ENCODE measurements at regions not wholly inside any gene's neighbourhood (a gene's known extent, or its start where the extent isn't known, plus 50 kb on each side); places are given as distances from the start of the nearest gene placed in this dataset.

- H3K27me3 ChIP-seq (ENCODE audit: control insufficient read depth in 5 of 5, insufficient read depth in 4 of 5, low read length in 5 of 5) = no peaks in the 10 kb centered on the region
- H3K9me3 ChIP-seq (ENCODE audit: control insufficient read depth in 5 of 5, low read length in 5 of 5) = no peaks in the 10 kb centered on the region
- no peaks in the 10 kb centered on the region for H3K4me1 ChIP-seq (ENCODE audit: control insufficient read depth in 5 of 5, insufficient read depth in 5 of 5, low read length in 5 of 5)
- H3K27ac ChIP-seq (ENCODE audit: low read depth, low read length) = no peak overlapping the region
- H3K9ac ChIP-seq (ENCODE audit: low read length in 5 of 5) = no peak overlapping the region
- no peaks in the 10 kb centered on the region for H3K36me3 ChIP-seq (ENCODE audit: control insufficient read depth in 5 of 5, insufficient read depth in 5 of 5, low read length in 5 of 5)
- no peak overlapping the region for H3K4me3 ChIP-seq (ENCODE audit: low read depth in 1 of 5, low read length in 5 of 5)
These were observed 930.8 kb downstream of the BCL11B start for GRCh38 chr14:98341211-98341610.

GRCh38 chr14:98345161-98345560, 926.8 kb downstream of the BCL11B start:
- H3K9me3 ChIP-seq (ENCODE audit: control insufficient read depth in 5 of 5, low read length in 5 of 5) = no peaks in the 10 kb centered on the region
- H3K4me3 ChIP-seq (ENCODE audit: low read depth in 1 of 5, low read length in 5 of 5) = no peak overlapping the region
- no peaks in the 10 kb centered on the region for H3K36me3 ChIP-seq (ENCODE audit: control insufficient read depth in 5 of 5, insufficient read depth in 5 of 5, low read length in 5 of 5)
- H3K9ac ChIP-seq (ENCODE audit: low read length in 5 of 5) = no peak overlapping the region
- H3K4me1 ChIP-seq (ENCODE audit: control insufficient read depth in 5 of 5, insufficient read depth in 5 of 5, low read length in 5 of 5) = no peaks in the 10 kb centered on the region
- no peak overlapping the region for H3K27ac ChIP-seq (ENCODE audit: low read depth, low read length)
- peaks cover 0 to 3% (median 0%) of the 10 kb centered on the region in 5 donors for H3K27me3 ChIP-seq (ENCODE audit: control insufficient read depth in 5 of 5, insufficient read depth in 4 of 5, low read length in 5 of 5)

GRCh38 chr14:98347686-98348085, 924.3 kb downstream of the BCL11B start:
- Histone ChIP-seq H3K4me1 (ENCODE audit: control insufficient read depth in 5 of 5, insufficient read depth in 5 of 5, low read length in 5 of 5) (no peaks in the 10 kb centered on the region), H3K36me3 (ENCODE audit: control insufficient read depth in 5 of 5, insufficient read depth in 5 of 5, low read length in 5 of 5) (no peaks in the 10 kb centered on the region)

GRCh38 chr14:98348505-98348904, 923.5 kb downstream of the BCL11B start:
- Histone ChIP-seq H3K4me1 (ENCODE audit: control insufficient read depth in 5 of 5, insufficient read depth in 5 of 5, low read length in 5 of 5) (no peaks in the 10 kb centered on the region), H3K9me3 (ENCODE audit: control insufficient read depth in 5 of 5, low read length in 5 of 5) (no peaks in the 10 kb centered on the region), H3K27ac (ENCODE audit: low read depth, low read length) (no peak overlapping the region), H3K27me3 (ENCODE audit: control insufficient read depth in 5 of 5, insufficient read depth in 4 of 5, low read length in 5 of 5) (peaks cover 0 to 3% (median 0%) of the 10 kb centered on the region in 5 donors), H3K36me3 (ENCODE audit: control insufficient read depth in 5 of 5, insufficient read depth in 5 of 5, low read length in 5 of 5) (no peaks in the 10 kb centered on the region), H3K9ac (ENCODE audit: low read length in 5 of 5) (no peak overlapping the region), H3K4me3 (ENCODE audit: low read depth in 1 of 5, low read length in 5 of 5) (no peak overlapping the region)

More at GRCh38 chr14:98347686-98348085, 924.3 kb downstream of the BCL11B start:
- no peak overlapping the region for H3K27ac ChIP-seq (ENCODE audit: low read depth, low read length)
- no peak overlapping the region for H3K4me3 ChIP-seq (ENCODE audit: low read depth in 1 of 5, low read length in 5 of 5)
- peaks cover 0 to 3% (median 0%) of the 10 kb centered on the region in 5 donors for H3K27me3 ChIP-seq (ENCODE audit: control insufficient read depth in 5 of 5, insufficient read depth in 4 of 5, low read length in 5 of 5)
- no peak overlapping the region for H3K9ac ChIP-seq (ENCODE audit: low read length in 5 of 5)
- H3K9me3 ChIP-seq (ENCODE audit: control insufficient read depth in 5 of 5, low read length in 5 of 5) = no peaks in the 10 kb centered on the region

GRCh38 chr14:98350213-98350612, 921.8 kb downstream of the BCL11B start:
- Histone ChIP-seq H3K36me3 (ENCODE audit: control insufficient read depth in 5 of 5, insufficient read depth in 5 of 5, low read length in 5 of 5) (no peaks in the 10 kb centered on the region), H3K9me3 (ENCODE audit: control insufficient read depth in 5 of 5, low read length in 5 of 5) (no peaks in the 10 kb centered on the region), H3K27ac (ENCODE audit: low read depth, low read length) (no peak overlapping the region), H3K27me3 (ENCODE audit: control insufficient read depth in 5 of 5, insufficient read depth in 4 of 5, low read length in 5 of 5) (peaks cover 0 to 3% (median 0%) of the 10 kb centered on the region in 5 donors), H3K9ac (ENCODE audit: low read length in 5 of 5) (no peak overlapping the region), H3K4me3 (ENCODE audit: low read depth in 1 of 5, low read length in 5 of 5) (no peak overlapping the region), H3K4me1 (ENCODE audit: control insufficient read depth in 5 of 5, insufficient read depth in 5 of 5, low read length in 5 of 5) (no peaks in the 10 kb centered on the region)

GRCh38 chr14:98364961-98365360, 907.0 kb downstream of the BCL11B start:
- no peak overlapping the region for H3K27ac ChIP-seq (ENCODE audit: low read depth, low read length)
- H3K4me1 ChIP-seq (ENCODE audit: control insufficient read depth in 5 of 5, insufficient read depth in 5 of 5, low read length in 5 of 5) = no peaks in the 10 kb centered on the region
- H3K36me3 ChIP-seq (ENCODE audit: control insufficient read depth in 5 of 5, insufficient read depth in 5 of 5, low read length in 5 of 5) = no peaks in the 10 kb centered on the region
- H3K9me3 ChIP-seq (ENCODE audit: control insufficient read depth in 5 of 5, low read length in 5 of 5) = no peaks in the 10 kb centered on the region
- no peaks in the 10 kb centered on the region for H3K27me3 ChIP-seq (ENCODE audit: control insufficient read depth in 5 of 5, insufficient read depth in 4 of 5, low read length in 5 of 5)
- H3K4me3 ChIP-seq (ENCODE audit: low read depth in 1 of 5, low read length in 5 of 5) = no peak overlapping the region
- no peak overlapping the region for H3K9ac ChIP-seq (ENCODE audit: low read length in 5 of 5)

GRCh38 chr14:98366429-98366828, 905.6 kb downstream of the BCL11B start:
- Histone ChIP-seq H3K9me3 (ENCODE audit: control insufficient read depth in 5 of 5, low read length in 5 of 5) (no peaks in the 10 kb centered on the region), H3K27ac (ENCODE audit: low read depth, low read length) (no peak overlapping the region), H3K4me1 (ENCODE audit: control insufficient read depth in 5 of 5, insufficient read depth in 5 of 5, low read length in 5 of 5) (peaks cover 0 to 13% (median 11%) of the 10 kb centered on the region in 5 donors), H3K4me3 (ENCODE audit: low read depth in 1 of 5, low read length in 5 of 5) (no peak overlapping the region), H3K36me3 (ENCODE audit: control insufficient read depth in 5 of 5, insufficient read depth in 5 of 5, low read length in 5 of 5) (no peaks in the 10 kb centered on the region), H3K9ac (ENCODE audit: low read length in 5 of 5) (no peak overlapping the region), H3K27me3 (ENCODE audit: control insufficient read depth in 5 of 5, insufficient read depth in 4 of 5, low read length in 5 of 5) (no peaks in the 10 kb centered on the region)

GRCh38 chr14:98368221-98368620, 903.8 kb downstream of the BCL11B start:
- peaks cover 0 to 13% (median 11%) of the 10 kb centered on the region in 5 donors for H3K4me1 ChIP-seq (ENCODE audit: control insufficient read depth in 5 of 5, insufficient read depth in 5 of 5, low read length in 5 of 5)
- no peak overlapping the region for H3K4me3 ChIP-seq (ENCODE audit: low read depth in 1 of 5, low read length in 5 of 5)
- no peaks in the 10 kb centered on the region for H3K9me3 ChIP-seq (ENCODE audit: control insufficient read depth in 5 of 5, low read length in 5 of 5)
- H3K36me3 ChIP-seq (ENCODE audit: control insufficient read depth in 5 of 5, insufficient read depth in 5 of 5, low read length in 5 of 5) = no peaks in the 10 kb centered on the region
- no peak overlapping the region for H3K9ac ChIP-seq (ENCODE audit: low read length in 5 of 5)
- no peaks in the 10 kb centered on the region for H3K27me3 ChIP-seq (ENCODE audit: control insufficient read depth in 5 of 5, insufficient read depth in 4 of 5, low read length in 5 of 5)
- H3K27ac ChIP-seq (ENCODE audit: low read depth, low read length) = no peak overlapping the region

GRCh38 chr14:98368916-98369315, 903.1 kb downstream of the BCL11B start:
- Histone ChIP-seq H3K36me3 (ENCODE audit: control insufficient read depth in 5 of 5, insufficient read depth in 5 of 5, low read length in 5 of 5) (no peaks in the 10 kb centered on the region), H3K4me1 (ENCODE audit: control insufficient read depth in 5 of 5, insufficient read depth in 5 of 5, low read length in 5 of 5) (peaks cover 0 to 13% (median 11%) of the 10 kb centered on the region in 5 donors), H3K27me3 (ENCODE audit: control insufficient read depth in 5 of 5, insufficient read depth in 4 of 5, low read length in 5 of 5) (no peaks in the 10 kb centered on the region), H3K9me3 (ENCODE audit: control insufficient read depth in 5 of 5, low read length in 5 of 5) (no peaks in the 10 kb centered on the region), H3K27ac (ENCODE audit: low read depth, low read length) (no peak overlapping the region), H3K9ac (ENCODE audit: low read length in 5 of 5) (no peak overlapping the region), H3K4me3 (ENCODE audit: low read depth in 1 of 5, low read length in 5 of 5) (no peak overlapping the region)

GRCh38 chr14:98369344-98369743, 902.7 kb downstream of the BCL11B start:
- no peak overlapping the region for H3K4me3 ChIP-seq (ENCODE audit: low read depth in 1 of 5, low read length in 5 of 5)
- no peaks in the 10 kb centered on the region for H3K27me3 ChIP-seq (ENCODE audit: control insufficient read depth in 5 of 5, insufficient read depth in 4 of 5, low read length in 5 of 5)
- H3K4me1 ChIP-seq (ENCODE audit: control insufficient read depth in 5 of 5, insufficient read depth in 5 of 5, low read length in 5 of 5) = peaks cover 0 to 13% (median 11%) of the 10 kb centered on the region in 5 donors
- no peaks in the 10 kb centered on the region for H3K36me3 ChIP-seq (ENCODE audit: control insufficient read depth in 5 of 5, insufficient read depth in 5 of 5, low read length in 5 of 5)
- H3K9me3 ChIP-seq (ENCODE audit: control insufficient read depth in 5 of 5, low read length in 5 of 5) = no peaks in the 10 kb centered on the region
- H3K9ac ChIP-seq (ENCODE audit: low read length in 5 of 5) = no peak overlapping the region
- H3K27ac ChIP-seq (ENCODE audit: low read depth, low read length) = no peak overlapping the region

GRCh38 chr14:98370352-98370751, 901.6 kb downstream of the BCL11B start:
- Histone ChIP-seq H3K9ac (ENCODE audit: low read length in 5 of 5) (no peak overlapping the region), H3K4me1 (ENCODE audit: control insufficient read depth in 5 of 5, insufficient read depth in 5 of 5, low read length in 5 of 5) (peaks cover 0 to 13% (median 11%) of the 10 kb centered on the region in 5 donors), H3K36me3 (ENCODE audit: control insufficient read depth in 5 of 5, insufficient read depth in 5 of 5, low read length in 5 of 5) (no peaks in the 10 kb centered on the region), H3K27ac (ENCODE audit: low read depth, low read length) (no peak overlapping the region), H3K4me3 (ENCODE audit: low read depth in 1 of 5, low read length in 5 of 5) (peak overlapping the region in 2 of 5 donors; percentile 35 to 48), H3K27me3 (ENCODE audit: control insufficient read depth in 5 of 5, insufficient read depth in 4 of 5, low read length in 5 of 5) (no peaks in the 10 kb centered on the region), H3K9me3 (ENCODE audit: control insufficient read depth in 5 of 5, low read length in 5 of 5) (no peaks in the 10 kb centered on the region)

Data from subcutaneous abdominal adipose tissue (tissue), 5 donors.